Panc1 (cell line): ENCODE measurements at regions not wholly inside any gene's neighbourhood (a gene's known extent, or its start where the extent isn't known, plus 50 kb on each side); places are given as distances from the start of the nearest gene placed in this dataset.

Source experiments
- POLR2AphosphoS5 ChIP-seq: IDR thresholded peaks from 2 replicates; pipeline ENCODE4 v1.6.1; 2012; ENCODE audit warnings: mild to moderate bottlenecking, low read depth, low read length, moderate library complexity
- TF ChIP-seq, protein P1 (sequence below): fragments of 450-650 bp; IDR thresholded peaks from 2 replicates; pipeline ENCODE4 v1.5.1; 2017; ENCODE audit warnings: mild to moderate bottlenecking

DNA sequence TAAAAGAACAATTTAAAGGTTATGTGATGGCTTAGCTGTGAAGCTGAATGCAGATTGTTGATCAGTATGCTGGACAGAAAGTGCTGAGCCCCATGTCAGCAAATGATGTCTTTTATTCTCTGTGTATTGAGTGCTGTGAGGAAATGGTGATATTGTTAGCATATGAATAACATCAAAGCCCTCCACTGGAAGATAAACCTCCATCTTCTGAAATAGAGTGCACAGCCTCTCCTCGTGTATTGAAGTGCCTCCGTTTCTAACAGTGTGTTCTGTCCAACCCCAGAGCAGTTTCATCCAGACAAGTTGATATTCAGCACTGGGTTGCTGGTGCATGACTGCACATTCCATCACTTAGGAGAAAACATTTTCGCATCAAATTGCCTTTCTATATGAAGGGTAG, 242.9 kb downstream of the CSNK1G3 start:
- TF ChIP-seq, protein P1, sequence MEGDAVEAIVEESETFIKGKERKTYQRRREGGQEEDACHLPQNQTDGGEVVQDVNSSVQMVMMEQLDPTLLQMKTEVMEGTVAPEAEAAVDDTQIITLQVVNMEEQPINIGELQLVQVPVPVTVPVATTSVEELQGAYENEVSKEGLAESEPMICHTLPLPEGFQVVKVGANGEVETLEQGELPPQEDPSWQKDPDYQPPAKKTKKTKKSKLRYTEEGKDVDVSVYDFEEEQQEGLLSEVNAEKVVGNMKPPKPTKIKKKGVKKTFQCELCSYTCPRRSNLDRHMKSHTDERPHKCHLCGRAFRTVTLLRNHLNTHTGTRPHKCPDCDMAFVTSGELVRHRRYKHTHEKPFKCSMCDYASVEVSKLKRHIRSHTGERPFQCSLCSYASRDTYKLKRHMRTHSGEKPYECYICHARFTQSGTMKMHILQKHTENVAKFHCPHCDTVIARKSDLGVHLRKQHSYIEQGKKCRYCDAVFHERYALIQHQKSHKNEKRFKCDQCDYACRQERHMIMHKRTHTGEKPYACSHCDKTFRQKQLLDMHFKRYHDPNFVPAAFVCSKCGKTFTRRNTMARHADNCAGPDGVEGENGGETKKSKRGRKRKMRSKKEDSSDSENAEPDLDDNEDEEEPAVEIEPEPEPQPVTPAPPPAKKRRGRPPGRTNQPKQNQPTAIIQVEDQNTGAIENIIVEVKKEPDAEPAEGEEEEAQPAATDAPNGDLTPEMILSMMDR = no peak
- TF ChIP-seq POLR2AphosphoS5 = no peak
